ENCODE measurements at regions not wholly inside any gene's neighbourhood (a gene's known extent, or its start where the extent isn't known, plus 50 kb on each side); places are given as distances from the start of the nearest gene placed in this dataset.

GRCh38 chr12:62138527-62138926, 121.7 kb upstream of the USP15 start:
- Histone ChIP-seq H3K27me3 (replicated peaks; ENCODE audit: insufficient read depth) (no peaks in the 10 kb centered on the region), H3K27ac (no peak overlapping the region), H3K9me3 (ENCODE audit: low read depth) (no peaks in the 10 kb centered on the region), H3K79me2 (ENCODE audit: insufficient read depth) (no peaks in the 10 kb centered on the region), H3K4me1 (ENCODE audit: insufficient read depth) (no peaks in the 10 kb centered on the region), H4K20me1 (ENCODE audit: insufficient read depth) (no peaks in the 10 kb centered on the region), H3K36me3 (ENCODE audit: low read depth) (no peaks in the 10 kb centered on the region), H3K9me2 (ENCODE audit: insufficient read depth) (no peaks in the 10 kb centered on the region), H3K9ac (no peak overlapping the region), H3K4me3 (no peak overlapping the region), H3F3A (ENCODE audit: insufficient read depth) (no peaks in the 10 kb centered on the region), H3K4me2 (ENCODE audit: unreplicated experiment) (no peak overlapping the region), H2AFZ (no peak overlapping the region)
- DNase-seq: no peak
- in situ Hi-C loops (cut with MboI): no loop called here
- TF ChIP-seq EZH2phosphoT487 (IDR thresholded peaks at IDR 0.05; ENCODE audit: insufficient read depth, low read depth) (no peak), EZH2 (IDR thresholded peaks at IDR 0.05; ENCODE audit: insufficient read depth, poor library complexity, severe bottlenecking) (no peak)
- 54 to 55% methylated on average over 2 of the region's 2 CpGs for WGBS, 2 experiments (ENCODE audit: low coverage in 1 of 2, low lambda C conversion rate in 2 of 2, missing lambda C conversion rate in 2 of 2)

GRCh38 chr12:62146318-62146717, 113.9 kb upstream of the USP15 start:
- WGBS, 2 experiments (ENCODE audit: low coverage in 1 of 2, low lambda C conversion rate in 2 of 2, missing lambda C conversion rate in 2 of 2): 25 to 29% methylated on average over 2 to 3 of the region's 3 CpGs

GRCh38 chr12:62158013-62158412, 102.2 kb upstream of the USP15 start:
- Histone ChIP-seq H3K9me2 (ENCODE audit: insufficient read depth) (no peaks in the 10 kb centered on the region), H3K9me3 (ENCODE audit: low read depth) (no peaks in the 10 kb centered on the region), H3K4me2 (ENCODE audit: unreplicated experiment) (no peak overlapping the region), H3K27ac (no peak overlapping the region), H3K36me3 (ENCODE audit: low read depth) (no peaks in the 10 kb centered on the region), H2AFZ (no peak overlapping the region), H3F3A (ENCODE audit: insufficient read depth) (no peaks in the 10 kb centered on the region), H3K79me2 (ENCODE audit: insufficient read depth) (no peaks in the 10 kb centered on the region), H3K9ac (no peak overlapping the region), H3K4me1 (ENCODE audit: insufficient read depth) (no peaks in the 10 kb centered on the region), H3K27me3 (replicated peaks; ENCODE audit: insufficient read depth) (no peaks in the 10 kb centered on the region), H3K4me3 (no peak overlapping the region), H4K20me1 (ENCODE audit: insufficient read depth) (no peaks in the 10 kb centered on the region)
- in situ Hi-C loops (cut with MboI): no loop called here
- no peak for TF ChIP-seq EZH2phosphoT487 (IDR thresholded peaks at IDR 0.05; ENCODE audit: insufficient read depth, low read depth)
- TF ChIP-seq EZH2 (IDR thresholded peaks at IDR 0.05; ENCODE audit: insufficient read depth, poor library complexity, severe bottlenecking): no peak
- DNase-seq: no peak

More at GRCh38 chr12:62146318-62146717, 113.9 kb upstream of the USP15 start:
- Histone ChIP-seq H3F3A (ENCODE audit: insufficient read depth) (no peaks in the 10 kb centered on the region), H2AFZ (no peak overlapping the region), H3K9ac (no peak overlapping the region), H3K9me3 (ENCODE audit: low read depth) (no peaks in the 10 kb centered on the region), H3K4me3 (no peak overlapping the region), H4K20me1 (ENCODE audit: insufficient read depth) (no peaks in the 10 kb centered on the region; the same call in 1 of the 2 replicates), H3K27me3 (replicated peaks; ENCODE audit: insufficient read depth) (no peaks in the 10 kb centered on the region), H3K9me2 (ENCODE audit: insufficient read depth) (no peaks in the 10 kb centered on the region), H3K4me1 (ENCODE audit: insufficient read depth) (no peaks in the 10 kb centered on the region), H3K36me3 (ENCODE audit: low read depth) (no peaks in the 10 kb centered on the region), H3K4me2 (ENCODE audit: unreplicated experiment) (no peak overlapping the region), H3K79me2 (ENCODE audit: insufficient read depth) (no peaks in the 10 kb centered on the region), H3K27ac (no peak overlapping the region)
- no peak for DNase-seq
- in situ Hi-C loops (cut with MboI): no loop called here
- no peak for TF ChIP-seq EZH2 (IDR thresholded peaks at IDR 0.05; ENCODE audit: insufficient read depth, poor library complexity, severe bottlenecking)
- TF ChIP-seq EZH2phosphoT487 (IDR thresholded peaks at IDR 0.05; ENCODE audit: insufficient read depth, low read depth): no peak

- Histone ChIP-seq H3K4me1 (ENCODE audit: insufficient read depth) (no peaks in the 10 kb centered on the region), H4K20me1 (ENCODE audit: insufficient read depth) (no peaks in the 10 kb centered on the region), H3K4me2 (ENCODE audit: unreplicated experiment) (no peak overlapping the region), H3K79me2 (ENCODE audit: insufficient read depth) (no peaks in the 10 kb centered on the region), H3K27ac (no peak overlapping the region), H3K4me3 (no peak overlapping the region), H3F3A (ENCODE audit: insufficient read depth) (no peaks in the 10 kb centered on the region), H3K9me2 (ENCODE audit: insufficient read depth) (no peaks in the 10 kb centered on the region), H2AFZ (no peak overlapping the region), H3K27me3 (replicated peaks; ENCODE audit: insufficient read depth) (no peaks in the 10 kb centered on the region), H3K9me3 (ENCODE audit: low read depth) (no peaks in the 10 kb centered on the region), H3K9ac (no peak overlapping the region), H3K36me3 (ENCODE audit: low read depth) (no peaks in the 10 kb centered on the region)
- WGBS, 2 experiments (ENCODE audit: low coverage in 1 of 2, low lambda C conversion rate in 2 of 2, missing lambda C conversion rate in 2 of 2): 31 to 34% methylated on average over 5 of the region's 5 CpGs
- in situ Hi-C loops (cut with MboI): no loop called here
- no peak for DNase-seq
- TF ChIP-seq EZH2 (IDR thresholded peaks at IDR 0.05; ENCODE audit: insufficient read depth, poor library complexity, severe bottlenecking) (no peak), EZH2phosphoT487 (IDR thresholded peaks at IDR 0.05; ENCODE audit: insufficient read depth, low read depth) (no peak)
Observed at GRCh38 chr12:62158461-62159360, 101.5 kb upstream of the USP15 start.
